IPS DF 6.9 (cell line): ENCODE measurements at regions not wholly inside any gene's neighbourhood (a gene's known extent, or its start where the extent isn't known, plus 50 kb on each side); places are given as distances from the start of the nearest gene placed in this dataset.

Experiments
- DNase-seq: peaks from one replicate; pipeline ENCODE4 v3.0.0-alpha.2; 2013; ENCODE audit warnings: low read depth, low spot score
- H3K27ac ChIP-seq: one replicate; pipeline ENCODE4 v1.5.1; 2013; ENCODE audit warnings: low read length, control low read depth
- H3K27me3 ChIP-seq: 2 replicates; pipeline ENCODE4 v1.6.1; 2013; ENCODE audit warnings: mild to moderate bottlenecking, low read length; ENCODE audit not compliant: control insufficient read depth, insufficient read depth
- H3K36me3 ChIP-seq: 2 replicates; pipeline ENCODE4 v1.6.1; 2013; ENCODE audit warnings: low read length; ENCODE audit not compliant: control insufficient read depth, insufficient read depth
- H3K4me1 ChIP-seq: 2 replicates; pipeline ENCODE4 v1.6.1; 2013; ENCODE audit warnings: low read length; ENCODE audit not compliant: control insufficient read depth, insufficient read depth
- H3K4me3 ChIP-seq: 2 replicates; pipeline ENCODE4 v1.5.1; 2013; ENCODE audit warnings: mild to moderate bottlenecking, low read length
- H3K9me3 ChIP-seq: 2 replicates; pipeline ENCODE4 v1.6.1; 2013; ENCODE audit warnings: low read length, inconsistent platforms; ENCODE audit not compliant: control insufficient read depth, insufficient read depth
- WGBS: extraction: QIAGEN DNeasy Blood & Tissue Kit; methylation state at CpG from one replicate; pipeline ENCODE4 v1.1.7; 2013; ENCODE audit warnings: mixed read lengths, missing lambda C conversion rate; ENCODE audit not compliant: insufficient read length, insufficient coverage; 5-methylcytosine and 5-hydroxymethylcytosine counted together

- H3K4me3 ChIP-seq: no peak overlapping the region
- no CpG with 5 or more reads among the region's 1 CpG for WGBS
Measured at GRCh38 chr4:29521281-29521680, 1198.9 kb upstream of the PCDH7 start.

GRCh38 chr4:29536745-29537144, 1183.4 kb upstream of the PCDH7 start:
- no peak overlapping the region for H3K27ac ChIP-seq
- H3K9me3 ChIP-seq: no peaks in the 10 kb centered on the region
- WGBS: no CpG with 5 or more reads among the region's 3 CpGs

More at GRCh38 chr4:29521281-29521680, 1198.9 kb upstream of the PCDH7 start:
- Histone ChIP-seq H3K27ac (no peak overlapping the region), H3K27me3 (no peaks in the 10 kb centered on the region), H3K9me3 (no peaks in the 10 kb centered on the region), H3K36me3 (no peaks in the 10 kb centered on the region), H3K4me1 (no peaks in the 10 kb centered on the region)
- DNase-seq: no peak

GRCh38 chr4:29538889-29539646, 1181.1 kb upstream of the PCDH7 start:
- Histone ChIP-seq H3K36me3 (no peaks in the 10 kb centered on the region), H3K27me3 (no peaks in the 10 kb centered on the region), H3K4me3 (no peak overlapping the region), H3K9me3 (no peaks in the 10 kb centered on the region), H3K27ac (no peak overlapping the region), H3K4me1 (no peaks in the 10 kb centered on the region)
- no peak for DNase-seq
- no CpG with 5 or more reads among the region's 4 CpGs for WGBS

More at GRCh38 chr4:29536745-29537144, 1183.4 kb upstream of the PCDH7 start:
- H3K36me3 ChIP-seq: no peaks in the 10 kb centered on the region
- no peak for DNase-seq
- H3K4me3 ChIP-seq: no peak overlapping the region
- no peaks in the 10 kb centered on the region for H3K4me1 ChIP-seq
- no peaks in the 10 kb centered on the region for H3K27me3 ChIP-seq

- no peaks in the 10 kb centered on the region for H3K36me3 ChIP-seq
- H3K9me3 ChIP-seq: no peaks in the 10 kb centered on the region
- WGBS: no CpG with 5 or more reads among the region's 2 CpGs
- H3K27ac ChIP-seq: no peak overlapping the region
- no peaks in the 10 kb centered on the region for H3K4me1 ChIP-seq
- no peak for DNase-seq
- no peak overlapping the region for H3K4me3 ChIP-seq
- no peaks in the 10 kb centered on the region for H3K27me3 ChIP-seq
Measured at GRCh38 chr4:29540439-29541102, 1179.6 kb upstream of the PCDH7 start.

GRCh38 chr4:29541757-29542156, 1178.4 kb upstream of the PCDH7 start:
- no peak overlapping the region for H3K4me3 ChIP-seq
- no peak for DNase-seq
- no peaks in the 10 kb centered on the region for H3K4me1 ChIP-seq
- H3K36me3 ChIP-seq: no peaks in the 10 kb centered on the region
- H3K9me3 ChIP-seq: no peaks in the 10 kb centered on the region
- no peak overlapping the region for H3K27ac ChIP-seq
- H3K27me3 ChIP-seq: no peaks in the 10 kb centered on the region
- no CpG with 5 or more reads among the region's 6 CpGs for WGBS

GRCh38 chr4:29549342-29549741, 1170.8 kb upstream of the PCDH7 start:
- Histone ChIP-seq H3K4me1 (no peaks in the 10 kb centered on the region), H3K4me3 (no peak overlapping the region), H3K27me3 (no peaks in the 10 kb centered on the region), H3K27ac (no peak overlapping the region), H3K36me3 (no peaks in the 10 kb centered on the region), H3K9me3 (no peaks in the 10 kb centered on the region)
- no peak for DNase-seq

GRCh38 chr4:29551821-29552220, 1168.3 kb upstream of the PCDH7 start:
- Histone ChIP-seq H3K36me3 (no peaks in the 10 kb centered on the region), H3K4me1 (no peaks in the 10 kb centered on the region), H3K4me3 (no peak overlapping the region), H3K27ac (no peak overlapping the region), H3K27me3 (no peaks in the 10 kb centered on the region), H3K9me3 (no peaks in the 10 kb centered on the region)
- DNase-seq: no peak
- WGBS: no CpG with 5 or more reads among the region's 1 CpG

- no peak for DNase-seq
- no peaks in the 10 kb centered on the region for H3K9me3 ChIP-seq
- no peak overlapping the region for H3K4me3 ChIP-seq
- no peaks in the 10 kb centered on the region for H3K4me1 ChIP-seq
- H3K27me3 ChIP-seq: no peaks in the 10 kb centered on the region
- no peaks in the 10 kb centered on the region for H3K36me3 ChIP-seq
- WGBS: no CpG with 5 or more reads among the region's 1 CpG
- H3K27ac ChIP-seq: no peak overlapping the region
Measured at GRCh38 chr4:29553846-29554245, 1166.3 kb upstream of the PCDH7 start.

- Histone ChIP-seq H3K27ac (no peak overlapping the region), H3K4me1 (no peaks in the 10 kb centered on the region), H3K27me3 (no peaks in the 10 kb centered on the region), H3K36me3 (no peaks in the 10 kb centered on the region), H3K4me3 (no peak overlapping the region), H3K9me3 (no peaks in the 10 kb centered on the region)
- no peak for DNase-seq
Measured at GRCh38 chr4:29558789-29559188, 1161.4 kb upstream of the PCDH7 start.

GRCh38 chr4:29559286-29559685, 1160.9 kb upstream of the PCDH7 start:
- H3K36me3 ChIP-seq: no peaks in the 10 kb centered on the region
- H3K9me3 ChIP-seq: no peaks in the 10 kb centered on the region
- H3K27me3 ChIP-seq: no peaks in the 10 kb centered on the region
- no peak overlapping the region for H3K4me3 ChIP-seq
- no peak for DNase-seq
- no peaks in the 10 kb centered on the region for H3K4me1 ChIP-seq
- H3K27ac ChIP-seq: no peak overlapping the region

- Histone ChIP-seq H3K4me3 (no peak overlapping the region), H3K27ac (no peak overlapping the region), H3K36me3 (no peaks in the 10 kb centered on the region), H3K27me3 (no peaks in the 10 kb centered on the region), H3K4me1 (no peaks in the 10 kb centered on the region), H3K9me3 (no peaks in the 10 kb centered on the region)
- no peak for DNase-seq
- no CpG with 5 or more reads among the region's 1 CpG for WGBS
Measured at GRCh38 chr4:29560452-29560851, 1159.7 kb upstream of the PCDH7 start.
